ENCODE measurements at regions not wholly inside any gene's neighbourhood (a gene's known extent, or its start where the extent isn't known, plus 50 kb on each side); places are given as distances from the start of the nearest gene placed in this dataset.

- TF ChIP-seq CTCF (IDR thresholded peaks at IDR 0.05) (no peak), POLR2A (IDR thresholded peaks at IDR 0.05) (no peak)
Measured at GRCh38 chr11:121907379-121907778, 208.6 kb downstream of the BLID start.

All from thyroid gland (tissue), 4 donors.